ENCODE measurements at regions not wholly inside any gene's neighbourhood (a gene's known extent, or its start where the extent isn't known, plus 50 kb on each side); places are given as distances from the start of the nearest gene placed in this dataset.

GRCh38 chr11:134890446-134890845, 478.4 kb upstream of the B3GAT1 start:
- TF ChIP-seq, protein P1, sequence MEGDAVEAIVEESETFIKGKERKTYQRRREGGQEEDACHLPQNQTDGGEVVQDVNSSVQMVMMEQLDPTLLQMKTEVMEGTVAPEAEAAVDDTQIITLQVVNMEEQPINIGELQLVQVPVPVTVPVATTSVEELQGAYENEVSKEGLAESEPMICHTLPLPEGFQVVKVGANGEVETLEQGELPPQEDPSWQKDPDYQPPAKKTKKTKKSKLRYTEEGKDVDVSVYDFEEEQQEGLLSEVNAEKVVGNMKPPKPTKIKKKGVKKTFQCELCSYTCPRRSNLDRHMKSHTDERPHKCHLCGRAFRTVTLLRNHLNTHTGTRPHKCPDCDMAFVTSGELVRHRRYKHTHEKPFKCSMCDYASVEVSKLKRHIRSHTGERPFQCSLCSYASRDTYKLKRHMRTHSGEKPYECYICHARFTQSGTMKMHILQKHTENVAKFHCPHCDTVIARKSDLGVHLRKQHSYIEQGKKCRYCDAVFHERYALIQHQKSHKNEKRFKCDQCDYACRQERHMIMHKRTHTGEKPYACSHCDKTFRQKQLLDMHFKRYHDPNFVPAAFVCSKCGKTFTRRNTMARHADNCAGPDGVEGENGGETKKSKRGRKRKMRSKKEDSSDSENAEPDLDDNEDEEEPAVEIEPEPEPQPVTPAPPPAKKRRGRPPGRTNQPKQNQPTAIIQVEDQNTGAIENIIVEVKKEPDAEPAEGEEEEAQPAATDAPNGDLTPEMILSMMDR (IDR thresholded peaks at IDR 0.05): no peak
- no peak for TF ChIP-seq SIN3A (IDR thresholded peaks at IDR 0.05; ENCODE audit: borderline replicate concordance, insufficient read depth, low read depth, low read length)
- TF ChIP-seq POLR2AphosphoS5 (IDR thresholded peaks at IDR 0.05; ENCODE audit: low read depth, low read length): no peak

Data from Panc1 (cell line).